HEK293T (cell line): ENCODE measurements at regions not wholly inside any gene's neighbourhood (a gene's known extent, or its start where the extent isn't known, plus 50 kb on each side); places are given as distances from the start of the nearest gene placed in this dataset.

Experiments
- BHLHE40 ChIP-seq: fragments of 450-650 bp; IDR thresholded peaks from 2 replicates; pipeline ENCODE4 v1.6.1; 2016; ENCODE audit warnings: mild to moderate bottlenecking, moderate library complexity, borderline replicate concordance
- ELF4 ChIP-seq: fragments of 450-650 bp; IDR thresholded peaks from 2 replicates; pipeline ENCODE4 v1.6.1; 2017; ENCODE audit warnings: antibody characterized with exemption
- FOXM1 ChIP-seq: fragments of 450-650 bp; IDR thresholded peaks from 2 replicates; pipeline ENCODE4 v1.6.1; 2017; ENCODE audit warnings: mild to moderate bottlenecking, borderline replicate concordance
- NFRKB ChIP-seq: fragments of 450-650 bp; IDR thresholded peaks from 2 replicates; pipeline ENCODE4 v1.6.1; 2016; ENCODE audit warnings: mild to moderate bottlenecking, moderate library complexity
- PKNOX1 ChIP-seq: fragments of 450-650 bp; IDR thresholded peaks from 2 replicates; pipeline ENCODE4 v1.6.1; 2016
- SP1 ChIP-seq: fragments of 450-650 bp; IDR thresholded peaks from 2 replicates; pipeline ENCODE4 v1.6.1; 2017
- SUZ12 ChIP-seq: fragments of 450-650 bp; IDR thresholded peaks from 2 replicates; pipeline ENCODE4 v1.6.1; 2016; ENCODE audit warnings: mild to moderate bottlenecking
- TARDBP ChIP-seq: fragments of 450-650 bp; IDR thresholded peaks from 2 replicates; pipeline ENCODE4 v1.6.1; 2016

- TF ChIP-seq SP1: no peak
- TF ChIP-seq SUZ12: no peak
- no peak for TF ChIP-seq TARDBP
- no peak for TF ChIP-seq ELF4
- TF ChIP-seq FOXM1: no peak
- no peak for TF ChIP-seq BHLHE40
- no peak for TF ChIP-seq NFRKB
- no peak for TF ChIP-seq PKNOX1
These were observed 544.1 kb upstream of the CDH7 start for GRCh38 chr18:65206551-65207260.
